ENCODE measurements at regions not wholly inside any gene's neighbourhood (a gene's known extent, or its start where the extent isn't known, plus 50 kb on each side); places are given as distances from the start of the nearest gene placed in this dataset.

DNA sequence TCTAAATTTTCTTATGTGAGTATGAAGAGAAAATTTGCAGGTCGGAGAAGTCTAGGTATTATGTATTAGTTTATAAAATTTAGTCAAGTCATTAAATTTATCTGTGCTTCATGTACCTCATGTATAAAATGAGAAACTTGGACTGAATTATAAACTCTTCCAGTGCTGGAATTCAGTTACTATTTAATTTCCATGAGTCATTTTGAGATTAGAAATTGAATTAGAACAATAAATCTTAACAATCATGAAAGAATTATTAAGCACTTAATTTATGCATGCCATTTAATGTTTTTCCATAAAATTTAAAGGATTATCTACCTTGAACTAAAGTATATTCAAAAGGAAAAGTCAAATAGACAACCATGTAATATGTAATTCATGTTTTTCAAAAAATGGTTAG, 195.8 kb downstream of the MAD2L1 start:
- TF ChIP-seq EZH2 (IDR thresholded peaks at IDR 0.05; ENCODE audit: low read length, unreplicated experiment) (no peak), CTCF (conservative IDR thresholded peaks at IDR 0.05; ENCODE audit: low read depth, low read length) (no peak), EZH2phosphoT487 (IDR thresholded peaks at IDR 0.05; ENCODE audit: borderline replicate concordance, low read length) (no peak)
